AG09319 (cell line): ENCODE measurements at regions not wholly inside any gene's neighbourhood (a gene's known extent, or its start where the extent isn't known, plus 50 kb on each side); places are given as distances from the start of the nearest gene placed in this dataset.
"Not testable (repeated sequence)": the region's sequence is repeated elsewhere in the genome, so short reads cannot be mapped to it uniquely, and the experiment has no call there.

ENCODE experiments used
- DNase-seq: peaks from one replicate; pipeline ENCODE4 v3.0.0-alpha.2; 2010; ENCODE audit warnings: low read depth; ENCODE audit errors: extremely low read depth
- CTCF ChIP-seq: IDR thresholded peaks from 2 replicates; pipeline ENCODE4 v1.5.1; 2011; ENCODE audit warnings: low read depth, mild to moderate bottlenecking, inconsistent platforms, low read length, moderate library complexity

DNA sequence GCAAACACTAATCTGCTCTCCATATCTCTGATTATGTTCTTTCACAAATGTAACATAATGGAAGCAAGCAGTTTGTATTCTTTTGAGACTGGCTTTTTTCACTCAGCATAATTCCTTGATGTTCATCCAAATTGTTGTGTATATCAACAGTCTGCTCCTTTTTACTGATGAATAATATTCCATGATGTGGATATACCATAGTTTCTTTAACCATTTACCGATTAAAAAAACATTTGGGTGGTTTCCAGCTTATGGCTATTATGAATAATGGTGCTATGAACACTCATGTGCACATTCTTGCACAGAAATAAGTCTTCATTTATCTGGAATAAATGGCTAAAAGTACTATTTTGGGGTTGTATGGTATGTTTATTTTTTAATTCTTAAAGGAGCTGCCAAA, 708.9 kb downstream of the RFPL4B start:
- no peak for DNase-seq
- no peak for TF ChIP-seq CTCF

DNA sequence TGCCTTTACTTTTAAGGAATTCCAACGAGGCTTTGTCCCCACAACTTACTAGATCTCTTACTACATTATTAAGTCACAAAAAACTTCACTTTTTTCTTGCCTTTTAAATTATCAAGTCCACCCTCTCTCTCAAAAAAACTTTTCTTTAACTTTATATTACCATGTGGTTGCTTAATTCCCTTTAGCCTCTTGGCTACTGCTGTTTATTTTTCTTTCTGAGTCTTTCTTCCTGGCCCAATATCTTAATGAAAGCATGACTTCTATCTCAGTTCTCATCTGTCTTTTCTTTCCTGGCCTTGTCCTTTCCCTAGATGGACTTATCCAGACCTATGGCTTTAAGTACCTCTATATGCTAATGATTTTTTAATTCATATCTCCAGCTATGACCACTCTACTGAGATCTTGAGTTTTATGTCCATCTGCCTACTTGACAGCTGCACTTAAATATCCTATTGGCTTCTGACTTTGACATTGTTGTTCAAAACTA, 710.5 kb downstream of the RFPL4B start:
- TF ChIP-seq CTCF = no peak
- DNase-seq = no peak

DNA sequence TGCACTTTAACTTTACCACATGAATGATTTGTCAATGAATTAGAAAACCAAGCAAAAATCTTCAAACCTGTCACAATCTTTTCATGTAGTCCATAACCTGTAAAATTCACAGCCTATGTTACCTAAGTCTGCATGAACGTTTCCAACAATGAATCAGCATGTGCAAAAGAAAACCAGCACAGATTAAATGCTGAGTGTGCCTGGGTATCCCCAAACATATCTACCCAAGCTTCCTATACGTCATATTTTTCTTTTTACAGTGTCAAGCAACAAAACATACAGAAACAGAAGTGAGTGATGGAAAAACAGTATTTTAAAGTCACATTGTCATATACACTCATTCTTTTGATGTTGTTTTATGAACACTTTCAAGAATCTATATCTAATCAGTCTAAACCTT, 713.5 kb downstream of the RFPL4B start:
- no peak for DNase-seq
- no peak for TF ChIP-seq CTCF

DNA sequence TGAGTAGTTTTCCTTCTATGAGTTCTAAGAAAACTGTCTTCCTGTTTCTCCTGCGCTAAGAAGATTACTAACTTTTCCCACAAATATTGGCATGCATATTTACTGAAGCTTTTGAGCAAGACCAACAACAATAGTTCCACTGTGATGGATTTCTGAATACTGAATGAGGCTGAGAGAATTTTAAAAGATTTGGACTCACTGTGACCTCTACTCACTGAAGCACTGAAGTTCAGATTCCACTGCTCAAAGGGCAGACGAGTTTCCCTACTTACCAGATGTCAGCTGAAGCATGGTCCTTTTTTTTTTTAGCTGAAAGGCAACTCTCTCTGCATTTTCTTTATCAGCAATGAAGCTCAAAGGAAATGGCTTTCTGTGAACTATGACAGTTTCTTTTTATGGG, 718.5 kb downstream of the RFPL4B start:
- no peak for DNase-seq
- TF ChIP-seq CTCF = no peak

DNA sequence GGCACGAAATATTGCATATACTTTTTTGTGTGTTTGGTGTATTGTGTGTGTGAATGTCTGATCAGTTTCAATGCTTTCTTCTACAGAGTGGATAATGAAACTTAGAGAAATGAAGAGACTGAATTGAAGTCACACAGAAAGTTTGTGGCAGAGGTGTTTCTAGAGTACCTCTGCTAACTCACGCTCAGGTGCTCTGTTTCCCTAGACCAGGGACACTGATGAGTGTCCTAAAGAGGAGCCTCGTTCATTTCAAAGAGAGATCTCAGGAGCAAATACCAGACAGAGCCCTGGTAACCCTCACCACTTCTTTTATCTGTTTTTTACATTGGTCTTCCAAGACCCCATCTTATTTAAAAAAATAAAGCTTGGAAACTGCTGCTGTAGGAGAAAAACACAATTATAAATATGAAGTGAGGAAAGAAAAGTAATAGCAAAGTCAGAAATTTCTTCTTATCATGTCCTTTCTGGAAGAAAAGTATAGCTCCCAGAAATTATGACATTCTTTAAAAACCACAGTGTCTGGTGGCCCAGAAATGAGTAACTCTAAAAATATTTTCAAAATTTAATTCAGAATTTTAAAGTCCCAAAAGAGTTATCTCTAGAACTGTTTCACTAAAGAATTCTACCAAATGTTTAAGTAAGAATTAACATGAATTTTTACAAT, 720.6 kb downstream of the RFPL4B start:
- no peak for DNase-seq
- TF ChIP-seq CTCF = no peak

GRCh38 chr6:113068570-113068969, 721.4 kb downstream of the RFPL4B start:
- TF ChIP-seq CTCF = no peak
- no peak for DNase-seq

DNA sequence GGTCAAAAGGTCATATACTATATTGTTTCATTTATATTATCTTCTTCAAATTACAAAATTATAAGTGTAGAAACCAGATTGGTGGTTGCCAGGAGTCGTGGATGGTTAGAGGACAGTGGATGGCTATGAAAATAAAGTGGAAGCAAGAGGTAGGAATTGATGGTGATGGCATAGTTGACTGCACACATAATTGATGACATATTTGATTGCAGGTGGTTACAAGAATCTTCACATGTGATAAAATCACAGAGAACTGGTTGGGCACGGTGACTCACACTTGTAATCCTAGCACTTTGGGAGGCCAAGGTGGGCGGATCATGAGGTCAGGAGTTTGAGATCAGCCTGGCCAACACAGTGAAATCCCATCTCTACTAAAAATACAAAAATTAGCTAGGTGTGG, 723.6 kb downstream of the RFPL4B start:
- DNase-seq = not testable (repeated sequence)

GRCh38 chr6:113073611-113074191, 726.6 kb downstream of the RFPL4B start:
- no peak for DNase-seq
- TF ChIP-seq CTCF = no peak
